Urothelium cell line (cell line): ENCODE measurements at regions not wholly inside any gene's neighbourhood (a gene's known extent, or its start where the extent isn't known, plus 50 kb on each side); places are given as distances from the start of the nearest gene placed in this dataset.
"Not testable (repeated sequence)": the region's sequence is repeated elsewhere in the genome, so short reads cannot be mapped to it uniquely, and the experiment has no call there.

Source experiments
- DNase-seq: peaks from one replicate; pipeline ENCODE4 v3.0.0; 2011; ENCODE audit warnings: low spot score, mixed read lengths
- FAIRE-seq: peaks from 2 replicates; lab custom pipeline; 2011; peaks lifted over from hg19 to GRCh38; lab: Jason Lieb, UNC

DNA sequence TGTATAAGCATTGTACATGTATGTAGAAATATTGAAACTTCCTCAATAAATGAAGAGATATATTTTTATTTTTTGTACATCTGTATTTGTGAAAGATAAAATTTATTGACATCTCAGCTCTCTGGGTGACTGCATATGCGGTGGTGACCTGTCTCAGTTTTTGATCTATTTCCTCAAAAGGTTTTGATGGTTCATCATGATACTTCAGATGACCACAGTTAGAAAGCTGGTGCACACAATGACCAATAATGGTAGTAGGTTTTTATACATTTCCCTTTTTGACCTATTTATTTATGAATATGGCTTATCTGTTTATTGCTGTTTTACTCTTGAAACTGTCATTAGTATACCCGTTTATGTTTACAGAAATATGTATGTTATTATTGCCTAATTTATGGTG, 549.6 kb upstream of the CHD1 start:
- FAIRE-seq, DNase-seq: not testable (repeated sequence)

DNA sequence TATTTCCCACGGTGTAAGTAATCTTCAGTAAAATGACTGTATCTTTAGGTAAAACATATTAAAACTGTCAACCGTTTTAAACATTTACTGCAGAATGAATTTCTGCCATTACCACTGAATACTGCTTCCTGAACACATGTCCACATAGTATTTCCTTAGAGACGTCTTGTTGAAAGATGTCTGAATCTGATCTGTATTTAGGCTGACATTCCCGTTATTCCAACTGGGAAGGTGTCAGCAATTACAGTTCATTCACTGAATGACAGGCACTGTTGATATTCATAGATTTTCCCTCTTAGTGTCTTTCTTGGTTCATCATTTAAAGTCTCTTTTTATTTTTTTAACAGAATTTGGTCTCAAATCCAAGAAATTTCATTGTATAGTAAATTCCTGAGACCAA, 544.5 kb upstream of the CHD1 start:
- FAIRE-seq, DNase-seq: not testable (repeated sequence)

DNA sequence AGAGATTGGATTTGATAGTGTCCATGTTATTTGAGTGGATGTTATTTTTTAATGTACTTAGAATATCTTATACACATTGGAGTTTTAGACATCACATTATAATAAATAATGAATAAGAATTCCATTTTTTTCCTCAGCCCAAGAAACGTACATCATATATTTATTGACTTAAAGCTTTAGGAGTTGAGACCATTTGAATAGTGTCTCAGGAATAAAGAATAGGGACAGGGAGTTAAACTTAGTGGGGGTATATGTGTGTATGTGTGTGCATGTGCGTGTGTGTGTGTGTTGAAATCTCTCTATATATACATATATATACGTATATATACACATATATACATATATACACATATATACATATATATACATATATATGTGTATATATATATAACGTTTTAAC, 542.9 kb upstream of the CHD1 start:
- FAIRE-seq, DNase-seq: not testable (repeated sequence)

DNA sequence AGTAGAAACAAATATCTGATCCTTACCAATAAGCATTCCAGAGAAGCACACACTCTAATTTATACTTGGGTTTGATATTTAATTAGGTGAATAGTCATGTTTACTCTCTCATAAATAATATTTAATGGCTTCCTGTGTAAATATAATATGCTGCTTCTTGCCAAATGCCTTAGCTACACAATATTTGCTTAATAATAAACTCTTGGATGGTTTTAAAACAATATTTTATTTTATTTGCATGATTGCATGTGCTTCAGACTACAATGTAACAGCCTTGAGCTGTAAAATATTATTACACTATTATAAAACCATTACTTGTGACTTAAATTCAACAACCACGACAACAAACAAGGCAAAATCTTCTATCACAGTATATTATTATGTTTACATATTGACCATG, 542.4 kb upstream of the CHD1 start:
- not testable (repeated sequence) for DNase-seq, FAIRE-seq

DNA sequence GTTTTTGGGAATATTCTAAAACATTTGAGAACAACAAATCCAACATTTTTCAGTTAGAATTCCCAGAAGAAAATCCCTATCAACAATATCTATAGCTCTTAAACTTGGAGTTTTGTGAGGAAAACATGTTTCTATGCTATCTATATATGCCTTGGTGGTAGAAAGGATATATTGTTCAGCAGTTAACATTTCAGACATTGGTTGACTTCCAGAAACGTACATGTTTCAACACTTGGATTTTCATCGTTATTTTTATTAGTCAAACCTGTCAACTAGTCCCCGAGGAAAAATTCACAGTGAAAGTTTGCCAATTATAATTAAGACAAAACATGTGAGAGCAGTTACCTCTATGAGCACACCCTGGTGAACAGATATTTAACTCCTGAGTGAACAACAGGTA, 541.8 kb upstream of the CHD1 start:
- DNase-seq, result not testable (repeated sequence)
- FAIRE-seq, result peak; percentile 70

DNA sequence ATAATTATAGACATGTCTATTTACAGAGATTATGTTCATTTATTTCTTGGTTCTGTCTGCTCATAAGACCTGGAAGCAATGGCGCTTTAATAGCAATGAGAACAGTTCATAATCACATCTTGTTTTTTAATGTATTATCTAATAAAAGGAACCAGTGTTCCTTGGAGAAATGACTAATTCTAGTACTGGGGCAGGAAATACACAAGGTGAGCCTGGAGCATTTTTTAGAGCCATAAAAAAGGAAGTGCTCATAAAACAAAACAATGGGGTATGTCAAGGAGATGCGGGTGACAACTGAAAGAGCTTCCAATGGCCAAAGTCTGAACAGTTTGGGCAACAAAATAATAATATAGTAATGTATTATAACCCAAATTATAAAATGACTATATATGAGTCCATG, 531.9 kb upstream of the CHD1 start:
- DNase-seq (no peak), FAIRE-seq (no peak)

DNA sequence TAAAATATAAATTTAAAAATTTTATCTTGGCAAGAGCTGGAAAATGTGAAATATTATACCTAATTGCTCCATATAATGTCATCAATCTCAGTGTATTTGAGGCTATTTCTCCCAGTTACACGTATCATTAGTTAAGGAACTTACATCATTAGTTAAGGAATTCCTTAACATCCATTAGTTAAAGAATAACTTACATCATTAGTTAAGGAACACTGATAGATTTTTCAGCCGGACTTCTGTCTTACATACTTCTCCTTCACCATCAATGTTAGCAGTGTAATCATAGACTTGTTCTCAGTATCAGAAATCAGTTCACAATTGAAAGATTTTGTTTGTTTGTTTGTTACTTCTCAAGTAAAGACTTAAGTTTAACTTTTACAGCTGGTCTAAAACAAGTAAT, 524.4 kb upstream of the CHD1 start:
- DNase-seq (no peak), FAIRE-seq (no peak)

DNA sequence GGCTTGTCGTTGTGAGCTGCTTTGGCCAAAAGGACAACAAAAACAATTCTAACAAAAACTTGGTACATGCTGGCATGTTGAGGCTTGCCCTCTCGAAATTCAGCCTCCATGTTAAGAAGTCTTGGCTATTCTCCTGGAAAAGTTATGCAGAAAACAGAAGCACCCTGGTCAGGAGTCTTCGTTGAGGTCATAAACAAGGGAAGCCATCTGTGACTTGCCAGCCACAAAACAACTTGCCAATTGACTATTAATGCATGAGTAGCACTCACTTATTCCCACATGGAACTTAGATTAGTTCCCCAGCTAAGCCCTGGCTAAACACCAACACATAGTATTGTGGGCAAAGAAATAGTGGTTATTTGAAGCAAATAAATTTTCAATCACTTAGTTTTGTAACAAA, 521.0 kb upstream of the CHD1 start:
- DNase-seq (no peak), FAIRE-seq (no peak)

DNA sequence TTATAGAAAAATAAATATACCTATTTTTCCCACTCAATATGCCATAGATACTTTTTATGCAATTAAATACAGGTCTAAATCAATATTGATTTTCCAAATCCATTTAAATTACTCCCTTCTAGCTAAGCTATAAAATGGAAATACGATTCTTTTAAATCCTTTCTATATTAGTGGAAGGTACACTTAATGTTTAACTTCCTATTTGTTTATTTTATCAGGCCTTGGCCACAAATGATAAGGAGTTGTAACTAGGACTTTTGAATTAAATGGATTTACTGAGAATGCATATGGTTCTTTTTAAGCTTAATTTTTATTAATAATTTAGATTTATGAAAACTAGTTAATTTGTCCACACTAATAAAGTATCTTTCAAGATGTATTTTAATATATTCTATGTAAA, 517.0 kb upstream of the CHD1 start:
- FAIRE-seq (no peak), DNase-seq (no peak)

DNA sequence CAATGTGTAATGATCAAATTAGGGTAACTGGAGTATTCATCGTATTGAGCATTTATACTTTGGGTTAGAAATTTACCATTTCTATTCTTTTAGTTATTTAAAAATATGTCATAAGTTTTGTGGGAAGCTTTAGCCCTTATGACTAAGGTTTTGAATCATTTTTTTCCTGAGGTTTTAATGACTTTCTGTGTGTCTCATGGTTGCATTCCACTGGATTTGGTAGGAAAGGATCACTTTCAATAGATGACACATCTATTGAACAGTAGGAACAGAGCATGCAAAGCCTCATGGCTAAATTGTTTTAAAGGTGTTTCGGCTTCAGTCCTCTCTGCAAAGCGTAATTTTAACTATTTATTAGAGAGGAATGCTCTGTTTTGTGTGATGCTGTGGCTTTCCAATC, 512.4 kb upstream of the CHD1 start:
- FAIRE-seq, result no peak
- DNase-seq, result no peak

DNA sequence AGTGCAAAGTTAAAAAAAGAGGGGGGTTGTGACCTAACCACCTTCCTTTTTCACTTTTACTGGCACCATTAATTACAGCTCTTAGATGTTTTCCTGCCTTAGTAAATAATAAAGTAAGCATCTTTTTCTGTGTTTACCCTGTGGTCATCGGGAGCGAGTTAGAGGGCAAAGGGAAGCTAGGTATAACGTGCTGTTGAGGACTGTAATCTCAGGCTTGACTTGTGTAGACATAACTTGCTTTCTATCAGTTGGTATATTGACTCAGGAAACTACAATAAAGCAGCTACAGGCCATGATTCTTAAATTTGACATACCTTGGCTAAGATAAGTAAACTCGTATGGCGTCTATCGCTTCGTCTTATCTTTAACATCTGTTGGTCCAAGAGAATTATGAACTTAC, 509.8 kb upstream of the CHD1 start:
- FAIRE-seq, result no peak
- no peak for DNase-seq

DNA sequence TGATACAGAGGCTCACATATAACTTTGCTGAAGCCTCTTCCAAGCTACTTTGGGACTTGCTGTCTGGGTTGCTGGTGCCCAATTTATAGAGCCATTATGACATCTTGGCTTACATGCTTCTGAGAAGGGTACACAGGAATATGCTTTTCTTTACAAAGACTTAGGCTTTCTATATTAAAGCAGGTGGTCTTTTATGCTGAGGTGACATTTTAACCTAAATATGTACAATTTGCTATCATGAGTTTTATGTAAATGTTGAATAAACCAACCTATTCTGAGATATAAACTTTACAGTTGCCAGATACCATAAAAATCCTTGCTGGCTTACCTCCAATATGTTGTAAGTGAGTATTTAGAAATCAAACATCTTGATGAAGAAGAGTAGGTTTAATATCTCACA, 509.2 kb upstream of the CHD1 start:
- DNase-seq, result no peak
- FAIRE-seq, result no peak

DNA sequence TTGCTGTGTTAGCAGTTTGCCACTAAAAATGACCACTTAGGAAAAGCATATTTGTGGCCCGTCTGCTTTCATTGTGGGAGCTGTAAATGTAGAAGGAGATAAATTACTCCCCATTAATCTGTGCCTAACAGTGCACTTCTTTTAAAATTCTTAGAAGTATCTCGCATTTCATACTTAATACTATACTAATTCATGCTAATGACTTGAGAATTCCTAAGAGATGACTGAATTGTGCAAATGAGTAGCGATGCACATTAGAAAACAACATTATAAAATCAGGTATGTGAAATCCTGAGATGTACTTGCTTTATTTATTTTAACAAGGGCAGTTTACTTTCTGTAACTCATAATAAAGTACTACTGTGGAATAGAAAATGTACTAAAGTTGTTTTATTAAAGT, 494.6 kb upstream of the CHD1 start:
- not testable (repeated sequence) for DNase-seq, FAIRE-seq

DNA sequence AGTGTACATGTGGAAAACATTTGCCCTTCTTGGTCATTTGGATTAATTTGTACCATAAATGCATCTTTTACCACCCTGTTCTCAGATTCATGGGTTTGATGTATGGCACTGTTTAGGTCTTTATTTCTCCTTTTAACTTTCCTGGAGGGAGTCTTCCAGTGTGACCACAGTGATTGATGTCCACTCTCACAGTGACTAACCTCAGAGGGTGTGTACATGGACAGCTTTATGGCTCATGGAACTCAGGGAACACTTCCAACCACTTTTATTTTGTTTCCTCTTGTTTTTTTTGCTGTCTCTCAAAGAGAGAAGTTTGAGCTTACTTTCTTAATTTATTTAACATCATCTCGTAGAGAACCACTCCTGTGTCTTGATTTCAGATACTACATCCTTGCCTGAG, 489.8 kb upstream of the CHD1 start:
- FAIRE-seq, DNase-seq: not testable (repeated sequence)

DNA sequence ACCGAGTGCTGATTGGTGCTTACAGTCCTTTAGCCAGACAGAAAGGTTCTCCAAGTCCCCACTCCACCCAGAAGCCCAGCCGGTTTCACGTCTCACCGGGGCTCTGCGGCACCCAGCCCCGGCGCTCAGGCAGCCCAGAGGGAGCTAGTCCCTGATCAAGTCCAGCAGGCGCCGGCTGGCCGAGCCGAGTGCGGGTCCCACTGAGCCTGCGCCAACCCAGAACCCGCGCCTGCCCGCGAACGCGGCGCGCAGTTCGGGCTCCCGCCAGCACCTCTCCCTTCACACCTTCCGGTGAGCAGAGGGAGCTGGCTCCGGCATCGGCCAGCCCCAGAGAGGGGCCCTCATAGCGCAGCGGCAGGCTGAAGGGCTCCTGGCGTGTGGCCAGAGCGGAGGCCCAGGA, 481.6 kb upstream of the CHD1 start:
- FAIRE-seq, DNase-seq: not testable (repeated sequence)

DNA sequence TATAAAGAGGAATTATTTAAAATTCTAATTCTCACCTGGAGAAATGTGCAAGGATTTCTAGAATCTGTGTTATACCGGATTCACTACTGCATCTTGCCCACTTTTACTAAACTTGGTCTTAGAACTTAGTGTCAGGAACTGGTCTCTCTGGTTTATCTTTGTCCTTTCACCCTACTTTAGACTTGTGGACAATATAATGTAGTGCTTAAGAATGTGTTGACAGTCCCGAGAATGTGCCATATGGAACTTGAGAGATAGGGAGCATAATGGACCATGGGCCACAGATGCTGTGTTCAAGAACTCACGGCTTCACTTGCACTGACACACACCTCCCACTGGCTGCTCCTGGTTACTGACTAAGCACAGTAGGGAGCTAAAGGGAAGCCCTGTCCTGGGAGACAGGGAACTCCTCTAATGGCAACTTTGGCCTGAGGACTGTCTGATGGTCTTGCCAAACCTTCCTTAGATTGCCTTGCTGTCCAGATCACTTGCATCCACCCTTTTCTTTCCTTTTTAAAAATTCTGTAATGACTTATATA, 476.0 kb upstream of the CHD1 start:
- FAIRE-seq, result peak; percentile 53

DNA sequence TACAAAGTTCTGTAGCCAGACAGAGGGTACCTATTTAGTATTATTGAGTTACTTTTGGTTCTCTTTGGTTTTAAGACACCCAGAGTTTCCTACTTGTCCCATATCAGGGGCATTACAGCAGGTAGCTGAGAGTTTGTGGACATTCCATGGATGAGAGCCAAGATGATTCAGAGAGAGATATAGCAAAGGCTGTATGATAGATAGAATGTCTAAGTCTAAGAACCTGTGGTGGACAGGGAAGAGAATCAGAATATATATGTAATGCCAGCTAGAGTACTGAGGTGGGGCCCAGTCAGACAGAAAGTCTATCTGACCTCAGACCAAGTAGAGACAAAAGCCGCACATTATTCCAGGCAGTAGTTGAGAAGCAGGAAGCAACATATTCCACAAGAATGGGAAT, 471.8 kb upstream of the CHD1 start:
- not testable (repeated sequence) for FAIRE-seq, DNase-seq

More for the DNA sequence above, 476.0 kb upstream of the CHD1 start:
- DNase-seq, result not testable (repeated sequence)

DNA sequence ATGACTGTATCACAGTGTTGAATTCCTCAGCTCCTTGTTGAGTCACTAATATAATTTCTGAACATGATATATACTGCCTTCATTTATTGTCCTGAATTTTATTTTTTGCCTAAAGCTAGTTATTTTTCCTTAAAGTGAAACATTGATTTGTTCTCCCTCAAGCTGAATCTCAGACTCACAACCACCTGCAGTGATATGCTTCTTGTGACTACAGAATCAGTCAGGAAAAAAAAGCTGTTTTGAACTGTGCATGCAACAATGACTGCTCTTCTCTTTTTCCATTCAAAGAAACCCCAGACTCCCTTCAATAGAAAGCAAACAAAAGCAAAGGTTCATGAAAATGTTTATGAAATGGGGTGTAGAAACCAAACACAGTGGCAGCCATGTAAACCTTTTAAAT, 470.2 kb upstream of the CHD1 start:
- DNase-seq (no peak), FAIRE-seq (no peak)

DNA sequence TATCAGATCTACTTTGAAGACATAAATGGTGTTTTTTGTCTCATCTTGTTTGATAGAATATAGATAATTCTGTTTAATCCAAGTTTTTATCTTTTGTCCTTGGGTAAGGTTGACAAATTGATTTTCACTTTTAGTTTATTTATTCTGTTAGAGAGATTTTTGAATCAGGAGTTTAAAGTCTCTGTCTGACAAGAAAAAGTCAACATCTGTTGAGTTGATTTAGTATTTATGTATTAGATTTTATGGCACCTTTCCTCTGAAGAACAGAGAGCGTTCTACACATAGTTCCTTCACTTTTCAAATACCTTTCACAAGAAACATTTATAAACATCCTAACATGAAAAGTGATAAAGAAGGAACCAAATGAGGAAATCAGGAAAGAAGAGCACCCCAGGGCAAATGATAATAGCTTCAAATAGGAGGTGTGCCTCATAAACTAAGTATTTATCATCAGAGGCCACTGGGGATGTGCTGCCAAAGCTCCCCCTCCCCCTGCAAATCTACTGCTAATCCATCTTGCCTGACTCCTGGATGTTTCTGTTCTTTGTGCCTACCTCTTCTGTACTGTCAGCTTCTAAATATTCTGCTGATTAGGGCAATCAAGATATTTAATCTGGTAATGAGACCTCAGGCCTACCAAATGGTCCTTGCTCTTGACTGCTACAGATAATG, 457.7 kb upstream of the CHD1 start:
- FAIRE-seq (no peak), DNase-seq (no peak)

DNA sequence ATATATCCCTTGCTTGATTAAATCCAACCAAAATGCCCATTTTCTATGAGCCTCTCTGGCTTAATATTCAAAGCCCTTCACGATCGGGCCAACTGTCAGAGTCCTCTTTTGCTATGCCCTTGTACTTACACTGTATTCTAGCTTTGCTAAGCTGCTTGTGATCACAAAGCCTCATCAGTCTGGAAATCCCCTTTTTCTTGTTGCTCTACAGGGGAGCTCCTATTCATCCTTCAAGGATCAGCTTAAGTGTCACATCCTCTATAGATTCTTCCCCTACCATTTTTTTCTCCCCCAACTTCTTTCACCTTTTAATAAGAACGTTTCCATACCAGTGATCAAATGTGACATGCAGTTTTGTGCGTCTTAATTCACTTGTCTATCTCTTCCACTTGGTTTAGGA, 450.4 kb upstream of the CHD1 start:
- DNase-seq (no peak), FAIRE-seq (no peak)

DNA sequence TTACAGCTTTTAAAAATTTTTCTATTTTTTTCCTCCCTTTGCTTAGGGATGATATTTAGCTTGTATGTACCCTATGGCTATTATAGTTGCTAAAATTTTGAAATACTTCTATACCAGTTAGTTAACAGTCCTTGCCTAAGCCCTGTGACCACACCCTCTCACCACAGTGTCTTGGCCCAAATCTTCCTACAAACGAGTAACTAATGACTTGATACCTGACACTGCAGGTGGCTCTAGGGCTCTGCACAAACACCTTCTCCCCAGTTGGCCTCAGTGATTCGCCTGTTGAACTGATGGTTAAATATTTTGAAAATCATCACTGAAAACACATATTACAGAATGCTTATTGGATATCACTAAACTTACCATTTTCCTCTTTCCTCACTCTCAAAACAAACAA, 449.6 kb upstream of the CHD1 start:
- FAIRE-seq, result no peak
- DNase-seq, result no peak

DNA sequence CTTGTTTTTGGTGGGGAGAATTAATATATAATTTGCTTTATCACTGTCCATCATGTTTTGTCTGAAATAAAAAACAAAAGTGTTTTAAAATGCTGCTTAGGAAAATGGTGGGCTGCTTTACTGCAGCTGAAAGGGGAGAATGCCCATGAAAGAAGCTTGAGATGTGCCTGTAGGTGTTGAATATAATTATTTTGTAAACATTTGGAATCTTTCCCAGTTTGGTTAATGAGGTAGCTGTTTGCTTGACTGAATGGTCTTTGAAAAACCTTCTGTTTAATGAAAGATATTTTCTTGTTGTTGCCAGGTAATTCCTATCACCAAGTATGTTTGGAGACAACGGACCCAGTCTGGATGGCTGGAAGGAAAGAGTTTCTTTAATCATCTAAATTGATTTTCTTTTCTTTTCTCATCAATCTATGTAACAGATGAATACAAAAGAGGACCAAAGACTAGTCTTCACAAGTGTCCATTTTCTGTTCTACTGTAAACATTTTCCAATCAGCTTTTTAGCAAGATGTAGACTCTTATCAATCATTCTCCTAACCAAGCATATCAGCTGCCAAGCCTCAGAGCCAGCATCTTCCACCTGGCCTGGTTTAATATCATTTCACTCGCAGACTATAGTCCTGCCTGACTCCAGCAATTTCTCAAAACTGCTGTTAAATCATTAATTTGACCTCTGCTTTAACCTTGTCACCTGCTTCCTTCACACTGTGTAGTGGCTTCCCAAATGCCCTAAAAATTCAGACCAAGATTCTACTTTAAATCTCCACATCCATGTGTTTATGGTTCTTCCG, 441.2 kb upstream of the CHD1 start:
- no peak for FAIRE-seq
- DNase-seq, result no peak
